NCI-H1105 (cell line): ENCODE measurements at regions not wholly inside any gene's neighbourhood (a gene's known extent, or its start where the extent isn't known, plus 50 kb on each side); places are given as distances from the start of the nearest gene placed in this dataset.
"Not testable (repeated sequence)": the region's sequence is repeated elsewhere in the genome, so short reads cannot be mapped to it uniquely, and the experiment has no call there.

Experiments
- DNase-seq: peaks from one replicate; lab custom pipeline; 2025; lab: John Stamatoyannopoulos, UW

GRCh38 chr3:75242012-75242735 is 422.0 kb upstream of the FRG2C start:
- no peak for DNase-seq

GRCh38 chr3:75248974-75249373 is 415.2 kb upstream of the FRG2C start:
- DNase-seq = no peak

GRCh38 chr3:75254685-75255084 is 409.4 kb upstream of the FRG2C start:
- DNase-seq = no peak

GRCh38 chr3:75258825-75259683 is 405.1 kb upstream of the FRG2C start:
- DNase-seq = not testable (repeated sequence)

GRCh38 chr3:75260975-75261374 is 403.2 kb upstream of the FRG2C start:
- DNase-seq = not testable (repeated sequence)

- no peak for DNase-seq
Measured at GRCh38 chr3:75262661-75263060, 401.5 kb upstream of the FRG2C start.

- no peak for DNase-seq
Measured at GRCh38 chr3:75265897-75266296, 398.2 kb upstream of the FRG2C start.

GRCh38 chr3:75268576-75268975 is 395.6 kb upstream of the FRG2C start:
- DNase-seq = not testable (repeated sequence)

GRCh38 chr3:75272237-75272636 is 391.9 kb upstream of the FRG2C start:
- DNase-seq = not testable (repeated sequence)

- no peak for DNase-seq
Measured at GRCh38 chr3:75272691-75273090, 391.4 kb upstream of the FRG2C start.

- DNase-seq = not testable (repeated sequence)
Measured at GRCh38 chr3:75285531-75286148, 378.5 kb upstream of the FRG2C start.

GRCh38 chr3:75288972-75289574 is 375.1 kb upstream of the FRG2C start:
- not testable (repeated sequence) for DNase-seq

- no peak for DNase-seq
Measured at GRCh38 chr3:75294124-75294523, 370.0 kb upstream of the FRG2C start.

GRCh38 chr3:75295013-75295412 is 369.1 kb upstream of the FRG2C start:
- no peak for DNase-seq

- DNase-seq = no peak
Measured at GRCh38 chr3:75296858-75297257, 367.3 kb upstream of the FRG2C start.

GRCh38 chr3:75300606-75301005 is 363.5 kb upstream of the FRG2C start:
- DNase-seq = no peak

GRCh38 chr3:75301050-75301449 is 363.1 kb upstream of the FRG2C start:
- DNase-seq = not testable (repeated sequence)

- DNase-seq = no peak
Measured at GRCh38 chr3:75303741-75304140, 360.4 kb upstream of the FRG2C start.

GRCh38 chr3:75305901-75306300 is 358.2 kb upstream of the FRG2C start:
- DNase-seq = no peak

- not testable (repeated sequence) for DNase-seq
Measured at GRCh38 chr3:75311306-75311705, 352.8 kb upstream of the FRG2C start.

- DNase-seq = not testable (repeated sequence)
Measured at GRCh38 chr3:75312469-75312868, 351.7 kb upstream of the FRG2C start.

- DNase-seq = not testable (repeated sequence)
Measured at GRCh38 chr3:75319776-75320175, 344.4 kb upstream of the FRG2C start.
